ENCODE measurements at regions not wholly inside any gene's neighbourhood (a gene's known extent, or its start where the extent isn't known, plus 50 kb on each side); places are given as distances from the start of the nearest gene placed in this dataset.

DNA sequence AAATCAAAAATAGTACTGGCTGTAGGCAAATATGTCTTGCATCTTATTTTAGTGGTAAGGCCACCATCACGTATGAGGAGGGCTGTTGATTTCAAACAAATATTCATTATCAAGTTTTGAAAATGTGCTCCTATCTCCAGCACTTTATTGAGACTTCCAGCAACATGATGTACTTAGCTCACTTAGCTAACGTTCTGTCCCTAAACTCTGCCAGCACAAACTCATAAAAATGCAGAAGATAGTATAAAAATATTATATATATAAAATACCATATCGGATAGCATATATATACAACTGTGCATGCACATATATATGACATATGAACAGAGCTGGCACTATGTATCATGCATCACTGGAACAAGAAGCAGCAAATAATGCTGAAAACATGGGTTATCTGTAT lies 762.3 kb downstream of the C6orf118 start:
- H3K4me3 ChIP-seq, result no peak overlapping the region
- no peaks in the 10 kb centered on the region for H3K9me3 ChIP-seq
- H3K4me1 ChIP-seq, result no peaks in the 10 kb centered on the region
- H3K27me3 ChIP-seq, result no peaks in the 10 kb centered on the region
- H3K27ac ChIP-seq, result no peak overlapping the region
- no peak for DNase-seq
- TF ChIP-seq EP300 (IDR thresholded peaks at IDR 0.05; ENCODE audit: low read depth) (no peak), POLR2A (IDR thresholded peaks at IDR 0.05) (no peak), POLR2AphosphoS5 (IDR thresholded peaks at IDR 0.05) (no peak)
- TF ChIP-seq, protein P1, sequence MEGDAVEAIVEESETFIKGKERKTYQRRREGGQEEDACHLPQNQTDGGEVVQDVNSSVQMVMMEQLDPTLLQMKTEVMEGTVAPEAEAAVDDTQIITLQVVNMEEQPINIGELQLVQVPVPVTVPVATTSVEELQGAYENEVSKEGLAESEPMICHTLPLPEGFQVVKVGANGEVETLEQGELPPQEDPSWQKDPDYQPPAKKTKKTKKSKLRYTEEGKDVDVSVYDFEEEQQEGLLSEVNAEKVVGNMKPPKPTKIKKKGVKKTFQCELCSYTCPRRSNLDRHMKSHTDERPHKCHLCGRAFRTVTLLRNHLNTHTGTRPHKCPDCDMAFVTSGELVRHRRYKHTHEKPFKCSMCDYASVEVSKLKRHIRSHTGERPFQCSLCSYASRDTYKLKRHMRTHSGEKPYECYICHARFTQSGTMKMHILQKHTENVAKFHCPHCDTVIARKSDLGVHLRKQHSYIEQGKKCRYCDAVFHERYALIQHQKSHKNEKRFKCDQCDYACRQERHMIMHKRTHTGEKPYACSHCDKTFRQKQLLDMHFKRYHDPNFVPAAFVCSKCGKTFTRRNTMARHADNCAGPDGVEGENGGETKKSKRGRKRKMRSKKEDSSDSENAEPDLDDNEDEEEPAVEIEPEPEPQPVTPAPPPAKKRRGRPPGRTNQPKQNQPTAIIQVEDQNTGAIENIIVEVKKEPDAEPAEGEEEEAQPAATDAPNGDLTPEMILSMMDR (IDR thresholded peaks at IDR 0.05), result no peak
- intact Hi-C loops (cut with DNase I; ENCODE audit: low total_unique reads), result no loop called here
- in situ Hi-C loops (cut with MboI; ENCODE audit: low pct_ligation_motif_present in 1 of 4, low pct_unique_long_range_greater_than_20kb in 1 of 4, low sequenced_read_pairs in 3 of 4), result no loop called here
- no peaks in the 10 kb centered on the region for H3K36me3 ChIP-seq
- WGBS, 2 donors (ENCODE audit: low coverage in 1 of 2), result 68 to 69% methylated on average over 3 of the region's 3 CpGs

DNA sequence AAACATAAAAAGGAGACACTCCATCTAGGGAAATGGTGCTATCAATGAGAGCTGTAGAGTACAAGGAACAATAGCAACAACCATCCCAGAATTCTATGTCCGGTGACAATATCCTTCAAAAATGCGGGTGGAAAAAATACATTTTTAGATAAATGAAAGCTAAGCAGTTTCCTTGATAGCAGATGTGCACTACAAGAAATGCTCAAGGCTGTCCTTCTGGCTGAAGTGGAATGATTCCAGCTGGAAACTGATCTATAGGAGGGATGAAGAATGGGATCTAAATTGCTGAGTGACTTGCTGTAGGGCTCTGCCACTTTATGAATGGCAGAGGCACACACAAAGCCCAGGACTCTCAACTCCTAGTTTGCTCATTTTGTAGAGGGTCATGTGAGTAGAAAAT lies 763.1 kb downstream of the C6orf118 start:
- WGBS, 2 donors (ENCODE audit: low coverage in 1 of 2), result 70% methylated on average over 2 of the region's 2 CpGs; no CpG with 5 or more reads in 1 of the 2 donors

DNA sequence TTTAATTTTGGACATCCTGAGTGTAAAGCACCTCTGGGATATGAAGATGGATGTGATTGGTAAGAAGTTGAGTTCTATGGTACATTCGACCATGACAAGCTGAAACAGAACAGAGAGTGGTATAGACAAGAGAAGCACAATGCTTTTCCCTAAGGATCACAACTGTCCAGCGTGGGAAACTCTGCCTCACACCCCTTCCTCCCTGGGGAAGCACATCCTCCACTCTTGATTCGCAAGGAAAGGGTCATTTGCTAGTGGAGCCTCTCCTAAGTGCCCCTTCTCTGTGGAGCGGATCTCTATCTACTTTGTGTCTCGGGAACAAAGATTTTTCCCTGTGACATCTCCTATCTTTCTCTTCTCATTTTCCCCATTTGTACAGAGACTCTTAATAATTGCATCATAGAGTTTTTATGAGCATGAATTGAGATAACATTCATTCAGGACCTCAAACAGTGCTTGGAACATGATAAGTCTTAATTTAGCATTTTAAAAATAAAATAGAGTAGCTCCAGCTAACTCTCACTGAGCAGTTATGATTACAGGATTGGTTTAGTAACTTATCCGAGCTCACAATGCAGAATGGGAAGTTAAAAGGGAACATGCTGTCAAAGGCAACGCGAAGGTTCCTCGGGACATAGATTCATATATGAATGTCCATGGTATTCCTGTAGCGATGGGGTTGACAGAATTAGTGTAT lies 775.2 kb downstream of the C6orf118 start:
- 72 to 80% methylated on average over 9 to 10 of the region's 10 CpGs for WGBS, 2 donors (ENCODE audit: low coverage in 1 of 2)
- Histone ChIP-seq H3K27ac (no peak overlapping the region), H3K9me3 (peaks cover 0 to 4% of the 10 kb centered on the region in 2 donors), H3K36me3 (no peaks in the 10 kb centered on the region), H3K27me3 (no peaks in the 10 kb centered on the region), H3K4me1 (no peaks in the 10 kb centered on the region), H3K4me3 (no peak overlapping the region)
- in situ Hi-C loops (cut with MboI; ENCODE audit: low pct_ligation_motif_present in 1 of 4, low pct_unique_long_range_greater_than_20kb in 1 of 4, low sequenced_read_pairs in 3 of 4) (no loop called here), intact Hi-C loops (cut with DNase I; ENCODE audit: low total_unique reads) (no loop called here)
- TF ChIP-seq POLR2AphosphoS5 (IDR thresholded peaks at IDR 0.05), result no peak
- TF ChIP-seq, protein P1 (IDR thresholded peaks at IDR 0.05), result no peak
- no peak for TF ChIP-seq EP300 (IDR thresholded peaks at IDR 0.05; ENCODE audit: low read depth)
- TF ChIP-seq POLR2A (IDR thresholded peaks at IDR 0.05), result no peak
- DNase-seq, result no peak

More for the DNA sequence above, 763.1 kb downstream of the C6orf118 start:
- DNase-seq, result no peak
- no peaks in the 10 kb centered on the region for H3K9me3 ChIP-seq
- intact Hi-C loops (cut with DNase I; ENCODE audit: low total_unique reads) (no loop called here), in situ Hi-C loops (cut with MboI; ENCODE audit: low pct_ligation_motif_present in 1 of 4, low pct_unique_long_range_greater_than_20kb in 1 of 4, low sequenced_read_pairs in 3 of 4) (no loop called here)
- no peak overlapping the region for H3K27ac ChIP-seq
- no peaks in the 10 kb centered on the region for H3K4me1 ChIP-seq
- no peaks in the 10 kb centered on the region for H3K36me3 ChIP-seq
- TF ChIP-seq POLR2A (IDR thresholded peaks at IDR 0.05), result no peak
- TF ChIP-seq, protein P1 (IDR thresholded peaks at IDR 0.05), result no peak
- no peak for TF ChIP-seq EP300 (IDR thresholded peaks at IDR 0.05; ENCODE audit: low read depth)
- no peak for TF ChIP-seq POLR2AphosphoS5 (IDR thresholded peaks at IDR 0.05)
- H3K4me3 ChIP-seq, result no peak overlapping the region
- no peaks in the 10 kb centered on the region for H3K27me3 ChIP-seq

DNA sequence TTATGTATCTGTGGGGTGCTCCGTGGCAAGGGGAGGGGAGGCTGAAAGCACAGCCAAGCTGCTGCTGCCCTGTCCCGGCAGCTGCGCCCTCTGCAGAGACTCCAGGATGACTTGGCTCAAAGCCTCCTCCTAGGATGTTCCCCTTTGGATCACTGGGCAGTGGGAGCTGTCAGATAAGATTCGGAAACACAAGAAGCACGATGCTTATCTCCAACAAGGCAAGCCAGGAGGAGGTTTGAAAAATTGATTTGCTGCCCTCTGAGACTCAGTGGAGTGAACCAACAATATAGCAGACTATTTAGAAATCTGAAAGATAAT lies 776.4 kb downstream of the C6orf118 start:
- Histone ChIP-seq H3K9me3 (peaks cover 0 to 4% of the 10 kb centered on the region in 2 donors), H3K36me3 (no peaks in the 10 kb centered on the region), H3K27me3 (no peaks in the 10 kb centered on the region), H3K27ac (no peak overlapping the region), H3K4me1 (no peaks in the 10 kb centered on the region), H3K4me3 (no peak overlapping the region)
- in situ Hi-C loops (cut with MboI; ENCODE audit: low pct_ligation_motif_present in 1 of 4, low pct_unique_long_range_greater_than_20kb in 1 of 4, low sequenced_read_pairs in 3 of 4), result no loop called here
- DNase-seq, result no peak
- no peak for TF ChIP-seq POLR2A (IDR thresholded peaks at IDR 0.05)
- TF ChIP-seq, protein P1 (IDR thresholded peaks at IDR 0.05), result no peak
- no peak for TF ChIP-seq EP300 (IDR thresholded peaks at IDR 0.05; ENCODE audit: low read depth)
- no peak for TF ChIP-seq POLR2AphosphoS5 (IDR thresholded peaks at IDR 0.05)
- intact Hi-C loops (cut with DNase I; ENCODE audit: low total_unique reads), result no loop called here
- WGBS, 2 donors (ENCODE audit: low coverage in 1 of 2), result 28% methylated on average over 5 of the region's 5 CpGs; no CpG with 5 or more reads in 1 of the 2 donors
